ENCODE measurements at regions not wholly inside any gene's neighbourhood (a gene's known extent, or its start where the extent isn't known, plus 50 kb on each side); places are given as distances from the start of the nearest gene placed in this dataset.
"Not testable (repeated sequence)": the region's sequence is repeated elsewhere in the genome, so short reads cannot be mapped to it uniquely, and the experiment has no call there.

DNA sequence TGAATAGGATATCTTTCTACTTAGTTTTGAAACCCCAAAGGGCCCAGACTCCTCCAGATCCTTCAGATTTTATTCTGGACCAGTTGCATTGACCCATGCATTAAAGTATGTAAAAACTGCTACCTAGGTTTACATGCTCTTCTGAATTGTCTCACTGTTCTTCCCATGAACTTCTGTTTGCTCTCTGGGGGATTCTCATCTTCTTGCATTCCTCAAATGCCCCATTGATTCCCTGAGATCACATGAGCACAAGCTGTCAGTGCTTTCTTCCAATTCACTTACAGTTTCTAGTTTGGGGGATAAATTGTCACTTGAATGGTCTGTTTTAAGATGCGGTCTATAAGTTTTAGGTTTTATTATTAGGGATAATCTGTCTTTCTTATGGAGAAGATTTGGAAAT lies 188.9 kb upstream of the KIF2B start:
- no peak for DNase-seq (ENCODE audit: low spot score)

DNA sequence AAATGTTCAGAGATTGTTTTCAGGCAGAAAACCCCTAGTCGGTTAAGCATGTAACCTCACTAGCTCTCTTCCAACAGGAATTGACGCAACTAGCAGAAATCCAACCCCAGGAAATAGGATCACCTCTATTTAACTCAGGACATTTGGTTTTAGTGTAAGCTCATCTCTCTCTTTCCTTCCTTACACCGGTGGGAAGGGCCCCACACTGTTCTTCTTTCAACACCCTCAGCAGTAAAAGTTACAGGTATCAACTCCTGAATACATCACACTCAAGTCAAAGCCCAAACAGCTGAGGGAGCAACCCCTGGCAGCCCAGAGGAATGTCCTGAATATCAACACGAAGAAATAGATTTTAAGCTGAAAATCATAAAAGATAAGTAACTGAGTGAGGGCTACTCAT lies 191.2 kb upstream of the KIF2B start:
- no peak for DNase-seq (ENCODE audit: low spot score)

DNA sequence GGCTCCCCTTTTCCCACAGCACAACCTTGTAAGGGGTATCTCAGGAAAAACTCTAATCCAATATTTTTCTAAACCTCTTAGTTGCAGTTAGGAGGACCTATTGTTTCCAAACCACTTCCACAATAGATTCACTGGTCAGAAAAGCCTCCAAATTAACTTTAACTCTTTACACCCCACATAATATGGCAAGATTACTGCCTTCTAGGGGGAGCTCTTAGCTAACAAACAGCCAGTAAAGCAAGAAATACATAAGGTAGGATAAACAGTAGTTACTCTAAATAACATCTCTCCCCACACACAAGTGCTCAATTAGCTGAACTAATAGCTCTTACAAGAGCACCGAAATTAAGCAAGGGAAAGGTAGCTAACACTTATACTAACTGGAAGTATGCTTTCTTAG lies 192.1 kb upstream of the KIF2B start:
- no peak for DNase-seq (ENCODE audit: low spot score)

DNA sequence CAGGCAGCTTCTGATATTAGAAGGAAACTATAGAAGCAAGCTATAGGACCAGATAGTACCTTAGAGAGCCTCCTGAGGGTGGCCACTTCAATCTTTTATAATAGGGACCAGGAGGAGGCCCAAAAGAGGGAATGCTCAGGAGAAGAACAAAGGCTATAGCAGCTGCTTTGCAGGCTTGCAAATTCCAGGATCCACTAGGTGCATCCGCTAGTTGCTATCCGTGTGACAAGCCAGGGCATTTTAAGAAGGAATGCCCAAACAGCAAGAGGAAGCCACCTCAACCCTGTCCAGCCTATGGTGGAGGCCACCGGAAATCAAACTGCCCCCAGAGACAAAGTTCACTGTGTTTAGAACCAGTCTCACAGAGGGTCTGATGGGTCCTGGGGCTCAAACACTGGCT lies 192.6 kb upstream of the KIF2B start:
- DNase-seq (ENCODE audit: low spot score) = no peak

DNA sequence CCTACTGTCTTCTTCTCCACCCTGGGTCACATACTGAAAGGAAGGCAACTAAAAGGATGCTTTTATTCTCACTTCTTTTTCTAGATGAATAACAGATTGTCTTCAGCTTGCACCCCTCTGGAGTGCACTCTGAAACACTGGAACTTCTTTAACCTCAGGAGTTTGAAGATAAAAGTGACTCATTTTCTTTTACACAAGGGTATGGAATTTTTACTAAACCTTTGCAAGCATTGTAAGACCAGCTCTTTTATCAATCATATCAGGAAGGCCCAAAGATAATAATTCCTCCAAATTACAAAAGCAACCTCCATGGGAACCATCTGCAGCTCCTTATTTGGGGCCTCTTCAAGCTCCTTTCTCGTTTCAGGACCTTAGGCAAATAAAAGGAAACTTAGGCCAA lies 193.5 kb upstream of the KIF2B start:
- no peak for DNase-seq (ENCODE audit: low spot score)

DNA sequence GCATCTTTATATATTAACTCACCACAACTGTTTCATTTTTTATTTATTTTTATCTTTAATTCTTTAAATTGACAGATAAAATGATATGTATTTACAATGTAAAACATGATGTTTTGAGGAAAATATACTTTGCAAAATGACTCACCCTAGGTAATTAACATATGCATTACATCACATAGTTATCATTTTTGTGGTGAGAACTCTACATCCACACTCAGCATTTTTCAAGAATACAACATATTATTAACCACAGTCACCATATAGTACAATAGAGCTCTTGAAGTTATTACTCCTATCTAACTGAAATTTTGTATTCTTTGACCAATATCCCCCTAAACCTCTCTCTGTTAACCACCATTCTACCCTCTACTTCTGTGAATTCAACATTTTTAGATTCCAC lies 194.7 kb upstream of the KIF2B start:
- no peak for DNase-seq (ENCODE audit: low spot score)

DNA sequence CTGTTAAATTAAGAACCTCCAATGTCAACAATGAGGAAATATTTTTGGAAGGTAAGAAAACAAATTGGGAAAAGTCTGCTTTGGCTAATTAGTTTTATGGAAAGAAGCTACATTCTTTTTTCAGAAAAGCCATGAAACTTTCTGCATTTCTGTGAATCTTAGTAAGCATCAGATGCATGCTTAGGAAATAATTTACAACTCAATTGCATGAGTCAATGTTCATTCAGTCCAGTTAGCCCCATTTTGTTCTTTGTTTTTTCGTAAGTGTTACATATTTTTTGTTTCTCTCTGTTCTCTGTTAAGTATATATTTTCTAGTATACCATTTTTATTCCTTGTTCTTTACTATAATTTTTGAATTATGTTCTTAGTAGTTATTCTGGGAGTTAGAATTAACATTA lies 195.2 kb upstream of the KIF2B start:
- DNase-seq (ENCODE audit: low spot score) = no peak

DNA sequence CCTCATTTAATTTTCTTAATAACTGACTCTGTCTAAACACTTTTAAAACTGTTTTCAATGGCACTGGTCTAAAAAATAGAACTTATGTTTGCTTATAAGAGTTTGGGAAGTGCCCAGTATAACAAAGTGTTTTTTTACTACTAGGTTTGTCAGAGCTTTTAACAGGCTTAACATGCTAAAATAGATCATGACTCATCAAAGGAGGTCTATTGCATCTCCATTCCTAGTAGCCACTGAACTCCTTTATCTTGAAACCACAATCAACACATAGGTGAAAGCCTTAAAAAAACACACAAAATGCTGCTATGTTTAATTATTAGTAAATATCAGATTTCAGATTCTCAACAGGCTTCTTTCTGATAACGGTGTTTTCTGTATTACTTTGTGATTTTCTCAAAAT lies 196.4 kb upstream of the KIF2B start:
- no peak for DNase-seq (ENCODE audit: low spot score)

DNA sequence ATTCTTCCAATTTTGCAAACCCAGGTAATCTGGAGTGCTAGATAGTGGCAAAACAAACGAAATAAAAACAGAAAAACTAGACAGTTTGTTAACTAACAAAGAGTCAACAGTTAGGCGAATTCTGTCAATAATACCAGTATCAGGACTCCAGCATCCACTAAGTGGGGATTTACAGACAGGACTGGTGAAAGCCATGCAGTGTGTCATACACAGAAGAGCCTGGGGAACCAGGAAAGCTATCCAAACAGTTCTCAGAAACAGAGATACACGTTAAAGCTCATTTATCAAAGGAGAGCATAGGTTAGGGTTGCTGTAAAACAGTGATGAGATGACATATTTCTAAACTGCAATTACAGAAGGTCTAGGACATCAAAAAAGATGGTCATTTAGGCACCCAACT lies 203.7 kb upstream of the KIF2B start:
- DNase-seq (ENCODE audit: low spot score) = no peak

DNA sequence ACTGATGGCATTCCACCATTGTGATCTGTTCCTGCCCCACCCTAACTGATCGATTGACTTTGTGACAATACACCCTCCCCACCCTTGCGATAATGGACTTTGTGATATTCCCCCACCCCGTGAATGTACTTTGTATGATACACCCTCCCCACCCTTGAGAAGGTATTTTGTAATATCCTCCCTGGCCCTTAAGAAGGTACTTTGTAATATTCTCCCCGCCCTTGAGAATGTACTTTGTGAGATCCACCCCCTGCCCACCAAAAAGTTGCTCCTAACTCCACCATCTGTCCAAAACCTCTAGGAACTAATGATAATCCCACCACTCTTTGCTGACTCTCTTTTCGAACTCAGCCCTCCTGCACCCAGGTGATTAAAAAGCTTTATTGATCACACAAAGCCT lies 214.5 kb upstream of the KIF2B start:
- not testable (repeated sequence) for DNase-seq (ENCODE audit: low spot score)

DNA sequence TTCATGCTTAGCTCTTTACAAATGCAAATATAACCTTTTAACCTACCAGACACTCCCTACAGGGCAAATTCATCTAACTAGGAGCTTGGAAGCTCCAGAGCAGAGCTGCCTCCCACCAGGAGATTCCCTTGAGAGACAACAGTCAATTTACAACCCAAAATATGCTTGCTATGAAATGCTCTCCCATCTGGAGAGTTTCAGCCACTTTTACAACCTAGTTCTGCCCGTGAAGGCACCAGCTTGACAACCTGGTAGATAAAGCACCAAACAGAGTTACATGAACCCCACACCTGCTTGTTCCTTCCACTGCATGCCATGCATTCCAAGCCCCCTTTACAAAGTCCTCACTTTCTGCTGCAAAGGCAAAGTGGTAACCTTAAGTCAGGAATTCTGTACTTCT lies 215.3 kb upstream of the KIF2B start:
- no peak for DNase-seq (ENCODE audit: low spot score)

DNA sequence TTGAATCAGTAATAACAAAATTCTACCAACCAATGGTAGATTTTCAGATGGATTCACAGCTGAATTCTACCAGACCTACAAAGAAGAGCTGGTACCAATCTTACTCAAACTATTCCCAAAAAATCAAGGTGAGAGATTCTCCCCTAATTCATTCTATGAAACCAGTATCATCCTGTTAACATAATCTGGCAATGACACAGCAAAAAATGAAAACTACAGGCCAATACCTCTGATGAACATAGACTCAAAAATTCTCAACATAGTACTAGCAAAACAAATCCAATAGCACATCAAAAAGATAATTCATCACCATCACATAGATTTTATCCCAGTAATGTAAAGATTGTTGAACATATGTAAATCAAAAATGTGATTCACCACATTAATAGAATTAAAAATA lies 234.4 kb upstream of the KIF2B start:
- no peak for DNase-seq (ENCODE audit: low spot score)

DNA sequence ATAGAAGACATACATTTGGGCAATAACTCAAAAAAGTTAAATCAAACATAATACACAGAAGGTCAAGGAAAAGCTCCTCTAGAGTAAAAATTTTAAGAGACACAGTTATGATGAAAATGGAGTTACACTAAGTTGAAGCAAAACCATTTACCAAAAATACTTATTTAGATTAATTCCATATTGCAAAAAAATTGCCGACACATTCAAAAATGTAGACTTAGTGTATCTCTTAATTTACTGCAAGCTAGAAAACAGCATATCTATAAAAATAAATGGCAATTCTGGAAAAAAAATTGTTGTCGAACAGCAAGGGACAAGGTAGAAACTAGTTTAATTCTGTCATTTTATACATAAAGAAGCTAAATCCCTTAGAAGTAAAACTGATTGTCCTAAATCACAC lies 248.7 kb upstream of the KIF2B start:
- no peak for DNase-seq (ENCODE audit: low spot score)

DNA sequence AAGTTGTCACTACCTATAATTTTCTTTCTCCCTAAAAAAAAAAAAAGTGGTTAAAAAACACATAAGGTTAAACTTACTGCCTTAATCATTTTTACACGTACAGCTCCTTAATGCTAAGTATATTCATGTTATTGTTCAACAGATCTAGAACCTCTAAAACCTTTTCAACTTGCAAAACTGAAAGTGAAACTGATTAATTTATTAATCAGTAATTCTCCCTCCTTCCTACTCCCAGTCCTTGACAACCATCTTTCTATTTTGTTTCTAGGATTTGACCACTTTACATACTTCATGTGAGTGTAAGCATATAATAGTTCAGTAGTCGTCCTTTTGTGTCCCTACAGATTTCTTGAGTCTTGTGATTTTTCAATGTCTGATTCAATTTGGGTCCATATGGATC lies 251.4 kb upstream of the KIF2B start:
- DNase-seq (ENCODE audit: low spot score) = no peak

DNA sequence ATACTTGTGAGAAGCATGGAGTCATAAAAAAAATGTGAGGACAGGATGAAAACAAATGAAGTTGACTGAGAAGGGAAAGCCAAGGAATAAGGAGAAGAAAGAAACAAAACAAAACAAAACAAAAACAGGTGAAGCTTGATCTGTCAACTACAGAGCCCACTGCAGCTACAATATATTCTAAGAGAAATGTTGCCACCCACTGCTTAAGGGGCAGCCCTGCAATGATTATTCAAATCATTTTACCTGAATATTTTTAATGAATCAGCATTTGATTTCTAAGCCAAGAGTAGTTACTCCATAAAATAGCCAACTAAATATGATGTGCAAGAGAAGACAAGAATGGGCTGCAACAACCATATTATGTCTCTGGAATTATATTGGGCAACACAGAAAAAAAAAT lies 252.0 kb upstream of the KIF2B start:
- DNase-seq (ENCODE audit: low spot score) = no peak

DNA sequence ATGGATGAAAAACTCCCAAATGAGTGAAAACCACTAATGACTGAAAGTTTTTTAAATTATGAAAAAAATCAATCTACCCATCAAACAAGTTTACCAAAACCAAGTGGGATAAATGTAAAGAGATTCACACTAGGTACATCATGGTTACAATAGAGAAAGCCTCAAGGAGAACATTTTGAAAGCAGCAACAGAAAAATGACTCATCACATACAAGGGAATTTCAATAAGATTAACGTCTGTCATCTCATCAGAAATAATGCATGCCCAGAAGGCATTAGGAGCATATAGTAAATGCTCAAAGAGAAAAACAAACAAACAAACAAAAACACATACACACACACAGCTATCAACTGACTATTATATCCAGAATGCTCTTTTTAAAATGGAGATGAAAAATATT lies 261.8 kb upstream of the KIF2B start:
- no peak for DNase-seq (ENCODE audit: low spot score)

DNA sequence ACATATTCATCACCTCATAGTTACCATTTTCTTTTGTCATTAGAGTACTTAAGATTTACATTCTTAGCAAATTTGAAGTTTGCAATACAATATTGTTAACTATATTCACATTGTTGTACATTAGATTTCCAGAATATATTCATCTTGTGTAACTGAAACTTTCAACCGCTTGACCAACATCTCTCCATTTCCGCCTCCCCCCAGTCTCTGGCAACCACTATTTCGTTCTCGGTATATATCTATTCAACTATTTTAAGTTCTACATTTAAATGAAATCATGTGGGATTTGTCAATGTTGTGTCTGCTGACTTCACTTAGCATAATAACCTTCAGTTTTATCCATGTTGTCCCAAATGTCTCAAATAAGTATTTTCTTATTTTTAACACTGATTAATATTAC lies 274.5 kb upstream of the KIF2B start:
- no peak for DNase-seq (ENCODE audit: low spot score)

DNA sequence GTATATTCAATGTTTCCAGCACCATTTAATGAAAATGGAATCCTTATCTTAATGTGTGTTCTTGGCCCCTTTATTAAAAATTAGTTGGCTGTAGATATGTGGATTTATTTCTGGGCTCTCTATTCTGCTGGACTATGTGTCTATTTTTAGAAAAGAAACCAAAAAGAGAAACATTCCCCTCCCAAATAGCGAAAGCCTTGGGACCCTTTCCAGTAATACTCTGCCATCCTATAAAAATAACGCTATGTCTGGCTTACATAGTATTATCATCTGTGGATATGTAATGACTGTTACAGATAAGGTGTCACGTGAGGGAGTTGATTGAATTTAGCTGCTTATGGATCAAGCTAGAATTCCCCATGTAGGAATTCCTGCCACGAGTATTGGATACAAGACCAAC lies 279.3 kb upstream of the KIF2B start:
- DNase-seq (ENCODE audit: low spot score) = no peak

DNA sequence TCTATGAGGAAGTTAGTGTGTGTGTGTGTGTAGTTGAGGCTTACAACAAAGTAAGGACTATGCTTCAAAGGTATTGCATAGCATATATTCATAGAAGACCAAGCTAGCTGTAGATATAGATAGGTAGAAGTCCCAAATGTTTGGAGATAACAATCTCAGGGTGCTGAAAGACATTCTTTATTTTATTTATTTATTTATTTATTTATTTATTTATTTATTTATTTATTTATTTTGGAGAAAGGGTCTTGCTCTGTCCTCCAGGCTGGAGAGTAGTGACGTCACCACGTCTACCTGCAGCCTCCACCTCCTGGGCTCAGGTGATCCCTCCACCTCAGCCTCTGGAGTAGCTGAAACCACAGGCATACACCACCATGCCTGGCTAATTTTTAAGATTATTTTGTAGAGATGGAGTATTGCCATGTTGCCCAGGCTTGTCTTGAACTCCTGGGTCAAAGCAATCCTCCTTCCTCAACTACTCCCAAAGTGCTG lies 284.6 kb upstream of the KIF2B start:
- DNase-seq (ENCODE audit: low spot score) = no peak

DNA sequence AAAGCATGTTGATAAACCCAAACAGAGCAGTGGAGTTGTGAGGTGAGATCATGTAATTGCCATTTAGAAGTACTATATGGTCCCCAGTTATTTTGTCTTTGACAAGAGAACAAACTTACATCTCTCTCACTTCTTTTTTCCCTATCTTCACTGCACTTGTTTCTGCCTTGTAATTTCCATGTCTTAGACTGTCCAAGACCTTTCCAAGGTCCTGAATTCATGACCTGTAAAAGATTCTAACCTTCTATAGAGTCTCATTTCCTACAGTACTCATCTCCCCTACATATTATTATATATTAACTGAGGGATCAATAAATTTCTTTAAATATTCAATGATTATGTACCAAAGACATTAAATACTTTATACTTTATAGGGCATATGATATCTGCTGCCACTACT lies 295.3 kb upstream of the KIF2B start:
- no peak for DNase-seq (ENCODE audit: low spot score)

DNA sequence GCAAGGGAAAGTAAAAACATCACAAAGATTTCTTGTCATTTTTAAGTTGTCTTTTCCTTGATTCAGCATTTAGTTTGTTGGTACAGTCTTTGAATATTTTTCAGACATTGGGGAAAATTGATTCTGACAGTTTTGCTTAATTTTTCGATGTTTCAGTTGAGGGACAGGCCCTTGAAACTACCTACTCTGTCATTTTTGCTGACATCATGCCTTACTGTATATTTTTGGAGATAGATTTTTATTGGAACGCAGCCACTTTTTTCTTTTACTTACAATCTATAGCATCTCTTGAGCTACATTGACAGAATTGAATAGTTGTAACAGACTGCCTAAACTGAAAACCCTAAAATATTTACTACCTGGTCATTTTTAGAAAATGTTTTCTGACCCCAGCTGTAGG lies 297.1 kb upstream of the KIF2B start:
- no peak for DNase-seq (ENCODE audit: low spot score)

DNA sequence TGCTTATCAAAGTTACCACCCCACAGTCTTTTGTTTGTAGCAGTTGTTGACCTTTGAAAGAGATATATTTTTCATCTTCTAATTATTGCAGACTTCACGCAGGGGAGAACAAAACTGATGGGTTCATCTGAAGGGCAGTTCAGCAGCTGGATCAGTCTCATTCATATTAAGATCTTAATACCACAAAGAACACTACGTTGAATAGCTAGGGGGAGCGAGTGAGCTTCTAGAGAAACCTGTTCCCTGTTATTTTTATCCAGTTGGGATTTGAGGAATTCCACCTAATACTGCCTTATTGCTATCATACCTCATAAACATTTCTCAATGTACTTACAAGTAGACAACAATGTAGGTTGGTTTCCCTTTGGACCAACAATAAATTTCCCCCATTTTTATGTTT lies 306.1 kb upstream of the KIF2B start:
- DNase-seq (ENCODE audit: low spot score) = peak; percentile 42

DNA sequence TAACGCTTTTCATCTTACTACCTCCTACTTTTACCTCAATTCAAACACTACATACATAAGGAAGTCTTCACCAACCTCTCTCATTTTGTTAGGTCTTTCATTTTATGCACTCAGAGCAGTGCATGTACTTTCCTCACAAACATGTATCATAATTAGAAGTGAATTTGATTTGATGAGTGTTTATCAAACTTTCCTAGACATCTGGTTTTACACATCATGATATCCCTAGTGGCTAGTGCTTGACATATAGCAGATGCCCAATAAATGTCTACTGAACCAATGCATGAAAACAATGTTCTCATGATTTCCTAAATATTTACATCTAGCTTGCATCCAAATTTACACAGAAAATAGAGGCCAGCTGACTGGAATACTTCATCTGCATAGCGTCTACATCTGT lies 323.4 kb upstream of the KIF2B start:
- DNase-seq (ENCODE audit: low spot score) = no peak

DNA sequence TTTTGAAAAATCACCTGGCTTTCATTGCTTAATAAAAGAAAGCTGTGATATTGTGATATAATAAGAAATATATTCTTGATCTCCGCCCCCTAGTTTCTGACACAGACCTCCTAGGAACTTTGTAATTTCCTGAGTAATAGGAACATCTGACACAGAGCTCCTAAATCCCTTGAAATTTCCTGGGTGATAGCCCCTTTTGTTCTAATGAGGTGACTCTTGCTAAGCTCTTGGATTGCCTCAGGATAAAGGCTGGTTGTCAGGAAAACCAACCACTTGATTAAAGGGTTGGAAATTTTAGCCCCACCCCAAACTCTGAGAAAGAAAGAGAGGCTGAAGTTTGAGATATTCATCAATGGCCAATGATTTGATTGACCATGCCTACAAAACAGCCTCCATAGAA lies 326.4 kb upstream of the KIF2B start:
- DNase-seq (ENCODE audit: low spot score) = no peak

DNA sequence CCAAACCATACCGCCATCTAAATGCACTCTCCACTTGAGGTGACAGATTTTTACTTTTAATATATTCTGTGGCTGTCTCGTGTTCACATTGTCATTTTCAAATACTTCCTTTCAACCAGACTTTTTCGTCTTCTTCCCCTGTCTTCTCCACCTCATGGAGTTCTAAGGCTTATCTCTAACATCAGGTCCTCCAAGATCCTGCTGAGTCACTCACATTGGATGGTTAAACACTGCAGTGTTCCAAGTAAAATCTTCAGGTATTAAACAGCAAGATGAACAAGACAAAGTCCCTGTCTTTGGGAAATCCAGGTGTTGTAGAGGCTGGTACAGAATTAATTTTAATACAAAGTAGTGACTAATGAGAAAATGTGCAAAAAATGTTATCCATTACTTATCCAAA lies 330.2 kb upstream of the KIF2B start:
- DNase-seq (ENCODE audit: low spot score) = no peak

Data from D341Med (cell line).